IPS-NIHi11 (cell line): ENCODE measurements at regions not wholly inside any gene's neighbourhood (a gene's known extent, or its start where the extent isn't known, plus 50 kb on each side); places are given as distances from the start of the nearest gene placed in this dataset.

Source experiments
- DNase-seq: peaks from one replicate; pipeline ENCODE4 v3.0.0; 2012; ENCODE audit warnings: mixed read lengths, low spot score

- no peak for DNase-seq
Observed at GRCh38 chr12:24080465-24080864, 131.0 kb upstream of the SOX5 start.

GRCh38 chr12:24079083-24079482 lies 129.6 kb upstream of the SOX5 start:
- DNase-seq = no peak

GRCh38 chr12:24078318-24078765 lies 128.9 kb upstream of the SOX5 start:
- no peak for DNase-seq

GRCh38 chr12:24077161-24077560 lies 127.7 kb upstream of the SOX5 start:
- DNase-seq = no peak

GRCh38 chr12:24075650-24076049 lies 126.2 kb upstream of the SOX5 start:
- DNase-seq = no peak

- no peak for DNase-seq
Observed at GRCh38 chr12:24073170-24073810, 123.8 kb upstream of the SOX5 start.

- DNase-seq = no peak
Observed at GRCh38 chr12:24072302-24072701, 122.8 kb upstream of the SOX5 start.

- DNase-seq = no peak
Observed at GRCh38 chr12:24071842-24072241, 122.4 kb upstream of the SOX5 start.

GRCh38 chr12:24069532-24070395 lies 120.3 kb upstream of the SOX5 start:
- peak; percentile 30 for DNase-seq

GRCh38 chr12:24066865-24067264 lies 117.4 kb upstream of the SOX5 start:
- DNase-seq = no peak

GRCh38 chr12:24066097-24066496 lies 116.6 kb upstream of the SOX5 start:
- DNase-seq = no peak

- no peak for DNase-seq
Observed at GRCh38 chr12:24062642-24063245, 113.3 kb upstream of the SOX5 start.

- DNase-seq = no peak
Observed at GRCh38 chr12:24060089-24060488, 110.6 kb upstream of the SOX5 start.

GRCh38 chr12:24057920-24058476 lies 108.5 kb upstream of the SOX5 start:
- DNase-seq = no peak

- no peak for DNase-seq
Observed at GRCh38 chr12:24055747-24056146, 106.3 kb upstream of the SOX5 start.

- no peak for DNase-seq
Observed at GRCh38 chr12:24054416-24054815, 104.9 kb upstream of the SOX5 start.

- no peak for DNase-seq
Observed at GRCh38 chr12:24049728-24050127, 100.3 kb upstream of the SOX5 start.

- DNase-seq = no peak
Observed at GRCh38 chr12:24049101-24049500, 99.6 kb upstream of the SOX5 start.

- no peak for DNase-seq
Observed at GRCh38 chr12:24048446-24048845, 99.0 kb upstream of the SOX5 start.

- no peak for DNase-seq
Observed at GRCh38 chr12:24047326-24047725, 97.9 kb upstream of the SOX5 start.

GRCh38 chr12:24045816-24046257 lies 96.4 kb upstream of the SOX5 start:
- no peak for DNase-seq

GRCh38 chr12:24044941-24045703 lies 95.7 kb upstream of the SOX5 start:
- no peak for DNase-seq
